Hepatocyte (in vitro differentiated cells): ENCODE measurements at regions not wholly inside any gene's neighbourhood (a gene's known extent, or its start where the extent isn't known, plus 50 kb on each side); places are given as distances from the start of the nearest gene placed in this dataset.

ENCODE experiments used
- EZH2 ChIP-seq: fragments of 200-600 bp; sonication (generic); IDR thresholded peaks from 2 replicates; pipeline ENCODE4 v1.6.1; 2016; ENCODE audit warnings: antibody characterized with exemption, mild to moderate bottlenecking, borderline replicate concordance
- EZH2phosphoT487 ChIP-seq: fragments of 200-600 bp; sonication (generic); IDR thresholded peaks from one replicate; pipeline ENCODE4 v1.6.1; 2018; ENCODE audit warnings: antibody characterized with exemption, mild to moderate bottlenecking, low read depth, moderate library complexity; ENCODE audit not compliant: unreplicated experiment, severe bottlenecking
- TF ChIP-seq, protein P1 (sequence below): fragments of 200-600 bp; sonication (generic); IDR thresholded peaks from 2 replicates; pipeline ENCODE4 v1.5.1; 2016; ENCODE audit warnings: antibody characterized with exemption, mild to moderate bottlenecking; ENCODE audit not compliant: poor library complexity

- no peak for TF ChIP-seq EZH2
- TF ChIP-seq, protein P1, sequence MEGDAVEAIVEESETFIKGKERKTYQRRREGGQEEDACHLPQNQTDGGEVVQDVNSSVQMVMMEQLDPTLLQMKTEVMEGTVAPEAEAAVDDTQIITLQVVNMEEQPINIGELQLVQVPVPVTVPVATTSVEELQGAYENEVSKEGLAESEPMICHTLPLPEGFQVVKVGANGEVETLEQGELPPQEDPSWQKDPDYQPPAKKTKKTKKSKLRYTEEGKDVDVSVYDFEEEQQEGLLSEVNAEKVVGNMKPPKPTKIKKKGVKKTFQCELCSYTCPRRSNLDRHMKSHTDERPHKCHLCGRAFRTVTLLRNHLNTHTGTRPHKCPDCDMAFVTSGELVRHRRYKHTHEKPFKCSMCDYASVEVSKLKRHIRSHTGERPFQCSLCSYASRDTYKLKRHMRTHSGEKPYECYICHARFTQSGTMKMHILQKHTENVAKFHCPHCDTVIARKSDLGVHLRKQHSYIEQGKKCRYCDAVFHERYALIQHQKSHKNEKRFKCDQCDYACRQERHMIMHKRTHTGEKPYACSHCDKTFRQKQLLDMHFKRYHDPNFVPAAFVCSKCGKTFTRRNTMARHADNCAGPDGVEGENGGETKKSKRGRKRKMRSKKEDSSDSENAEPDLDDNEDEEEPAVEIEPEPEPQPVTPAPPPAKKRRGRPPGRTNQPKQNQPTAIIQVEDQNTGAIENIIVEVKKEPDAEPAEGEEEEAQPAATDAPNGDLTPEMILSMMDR = no peak
- TF ChIP-seq EZH2phosphoT487 = no peak
Observed at GRCh38 chr15:66864086-66864830, 162.2 kb downstream of the SMAD6 start.
